Ectodermal cell (in vitro differentiated cells): ENCODE measurements at regions not wholly inside any gene's neighbourhood (a gene's known extent, or its start where the extent isn't known, plus 50 kb on each side); places are given as distances from the start of the nearest gene placed in this dataset.

Experiments used
- H3K27ac ChIP-seq: 2 replicates; pipeline ENCODE4 v1.7.0; 2013; ENCODE audit warnings: mild to moderate bottlenecking, low read depth, low read length; ENCODE audit not compliant: insufficient read depth, poor library complexity, severe bottlenecking
- H3K27me3 ChIP-seq: 2 replicates; pipeline ENCODE4 v1.7.0; 2013; ENCODE audit warnings: mild to moderate bottlenecking, low read length; ENCODE audit not compliant: insufficient read depth, control insufficient read depth, poor library complexity, severe bottlenecking
- H3K36me3 ChIP-seq: one replicate; pipeline ENCODE4 v1.7.0; 2013; ENCODE audit warnings: low read length; ENCODE audit not compliant: control insufficient read depth, insufficient read depth
- H3K4me1 ChIP-seq: one replicate; pipeline ENCODE4 v1.7.0; 2013; ENCODE audit warnings: low read length; ENCODE audit not compliant: control insufficient read depth, insufficient read depth
- H3K4me3 ChIP-seq: 2 replicates; pipeline ENCODE4 v1.7.0; 2013; ENCODE audit warnings: low read depth, low read length, control low read depth; ENCODE audit not compliant: insufficient read depth
- H3K9me3 ChIP-seq: 2 replicates; pipeline ENCODE4 v1.7.0; 2013; ENCODE audit warnings: mild to moderate bottlenecking, low read length, moderate library complexity; ENCODE audit not compliant: control insufficient read depth
- WGBS, 2 experiments: methylation state at CpG; one replicate each; pipeline ENCODE4 v1.1.7; 2013; ENCODE audit warnings: missing lambda C conversion rate in 2 of 2; 5-methylcytosine and 5-hydroxymethylcytosine counted together

DNA sequence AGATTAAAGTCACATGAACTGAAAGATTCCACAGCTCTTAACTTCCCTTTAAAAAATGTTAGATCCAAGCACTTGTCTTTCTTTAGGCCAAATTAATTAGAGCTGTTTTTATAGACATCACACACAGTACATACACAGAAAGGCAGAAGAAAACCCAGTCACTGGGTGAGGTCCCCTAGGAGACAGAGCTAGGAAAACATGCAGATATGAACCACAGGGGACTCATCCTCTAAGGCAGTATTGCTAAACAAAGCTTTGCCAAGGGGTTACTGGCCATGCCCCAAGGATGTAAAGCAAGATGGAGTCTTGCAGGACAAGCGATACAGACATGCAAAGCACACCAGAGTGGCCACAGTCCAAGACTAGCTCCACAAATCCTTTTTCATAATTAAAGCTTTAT, 227.0 kb downstream of the SEMA6A start:
- Histone ChIP-seq H3K27ac (no peak overlapping the region), H3K36me3 (no peaks in the 10 kb centered on the region), H3K27me3 (no peaks in the 10 kb centered on the region), H3K4me1 (no peaks in the 10 kb centered on the region), H3K4me3 (no peak overlapping the region), H3K9me3 (no peaks in the 10 kb centered on the region)
- WGBS, 2 experiments, result 92 to 100% methylated on average over 1 of the region's 1 CpG

DNA sequence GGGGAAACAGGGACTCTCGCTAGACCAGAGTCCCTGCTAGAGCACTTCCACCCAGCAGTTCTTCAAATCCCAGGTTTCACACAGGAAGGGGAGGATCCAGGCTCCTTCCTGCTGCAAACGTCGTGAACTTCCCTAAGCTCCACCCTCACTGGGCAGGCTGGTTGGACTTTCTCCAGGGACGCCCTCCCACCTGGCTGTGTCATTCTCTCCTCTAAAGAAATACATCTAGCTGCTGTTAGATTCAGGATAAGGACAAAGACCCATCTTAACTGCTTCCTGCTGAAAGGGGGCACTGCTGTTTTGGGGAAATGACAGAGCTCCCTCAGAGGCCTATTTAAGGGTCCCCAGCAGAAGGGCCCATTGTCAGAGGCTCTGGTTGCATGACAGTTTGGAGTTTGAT, 230.7 kb downstream of the SEMA6A start:
- Histone ChIP-seq H3K27me3 (no peaks in the 10 kb centered on the region), H3K36me3 (no peaks in the 10 kb centered on the region), H3K4me1 (no peaks in the 10 kb centered on the region), H3K9me3 (no peaks in the 10 kb centered on the region), H3K4me3 (no peak overlapping the region), H3K27ac (no peak overlapping the region)
- 56 to 58% methylated on average over 4 of the region's 4 CpGs for WGBS, 2 experiments
